Spleen (tissue), 7 donors: ENCODE measurements at regions not wholly inside any gene's neighbourhood (a gene's known extent, or its start where the extent isn't known, plus 50 kb on each side); places are given as distances from the start of the nearest gene placed in this dataset.

Experiments used
- CTCF ChIP-seq, 11 experiments: fragments of 200-600 bp in 7 of 11; fragments of 450-650 bp in 4 of 11; sonication (generic) in 4 of 11; IDR thresholded peaks in 8 of 11; conservative IDR thresholded peaks in 3 of 11; 1 replicate in 7 of 11; 2 replicates in 4 of 11; pipeline versions ENCODE4 v1.4.0 to v1.8.0; 2016 to 2021; ENCODE audit warnings: antibody characterized with exemption in 11 of 11, inconsistent platforms in 4 of 11, mild to moderate bottlenecking in 1 of 11
- POLR2A ChIP-seq, 3 donors: fragments of 450-650 bp; IDR thresholded peaks; one replicate each; pipeline ENCODE4 v1.5.1; 2017; ENCODE audit warnings: antibody characterized with exemption in 3 of 3, mild to moderate bottlenecking in 1 of 3
- POLR2AphosphoS5 ChIP-seq, 3 donors: sonication (generic); formaldehyde crosslinking; IDR thresholded peaks; one replicate each; pipeline ENCODE4 v1.5.1; 2017; ENCODE audit warnings: antibody characterized with exemption in 3 of 3
- donor health status: DM: no; HTN: no; CAD: no; lungs with moderate emphysema.
- donor health status: DM: no; HTN: no; CAD: no.
- donor health status: DM: no; HTN: no; CAD: no.

DNA sequence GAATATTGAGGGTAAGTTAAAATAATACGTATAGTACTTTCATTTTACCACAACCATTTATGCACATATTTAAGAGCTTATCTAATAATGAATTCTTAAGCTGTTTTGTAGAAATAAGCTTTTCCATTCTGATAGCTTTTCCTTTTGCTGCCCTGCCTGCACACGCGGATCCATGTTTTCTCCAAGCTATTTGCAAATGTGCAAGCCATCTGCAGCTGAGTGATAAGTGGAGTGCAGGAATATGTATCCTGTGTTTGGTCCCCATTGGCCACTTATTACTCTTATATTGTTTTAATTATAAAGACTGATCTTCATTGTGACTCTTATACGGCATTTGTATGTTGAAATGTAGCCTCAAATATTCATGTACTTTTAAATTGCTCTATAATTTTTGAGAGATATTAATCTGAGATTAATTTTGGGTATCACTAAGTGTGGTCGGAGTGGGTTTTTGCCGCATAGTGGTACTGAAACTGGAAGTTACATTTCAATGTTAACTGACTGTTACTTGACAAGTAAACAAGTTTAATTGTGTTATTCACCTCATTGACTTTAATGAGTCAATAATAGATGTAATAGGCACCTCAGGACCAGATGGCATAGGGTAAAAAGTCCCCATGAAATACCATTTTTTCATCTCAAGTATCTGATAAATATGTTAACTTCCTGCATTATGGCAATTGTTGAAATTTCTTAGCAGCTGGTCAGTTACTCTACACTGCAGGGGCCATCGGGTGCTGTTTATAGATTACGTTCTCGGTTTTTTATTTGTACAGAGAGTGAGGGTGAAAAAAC is 1567.4 kb downstream of the EFNB2 start:
- TF ChIP-seq CTCF (IDR thresholded peaks at IDR 0.05 in 8 of 11, conservative IDR thresholded peaks at IDR 0.05 in 3 of 11): no peak
- TF ChIP-seq POLR2AphosphoS5 (IDR thresholded peaks at IDR 0.05): no peak
- no peak for TF ChIP-seq POLR2A (IDR thresholded peaks at IDR 0.05)
